PC-3 (cell line): ENCODE measurements at regions not wholly inside any gene's neighbourhood (a gene's known extent, or its start where the extent isn't known, plus 50 kb on each side); places are given as distances from the start of the nearest gene placed in this dataset.

Experiments
- ATAC-seq: fragments of 200-7000 bp; cut with Tn5 transposase; 2 replicates; pipeline ENCODE4 v1.9.1; 2020; ENCODE audit warnings: mild to moderate bottlenecking, moderate library complexity
- BruUV-seq: library from RNA; stranded (reverse); fragments of 400-500 nt; replicated peaks from 2 replicates; lab custom pipeline; 2021; lab: Mats Ljungman, UMichigan
- CTCF ChIA-PET: fragments of 300-600 bp; sonication (Branson Sonifier 250); formaldehyde crosslinking; loops from one replicate; lab custom pipeline; 2022; ENCODE audit warnings: antibody characterized with exemption; lab: Charles Lee
- POLR2A ChIA-PET: fragments of 300-600 bp; sonication (Branson Sonifier 250); formaldehyde crosslinking; loops from one replicate; lab custom pipeline; 2022; ENCODE audit warnings: antibody characterized with exemption; ENCODE audit not compliant: unreplicated experiment; lab: Charles Lee
- DNase-seq: peaks from one replicate; pipeline ENCODE4 v3.0.0-alpha.2; 2015
- H2AFZ ChIP-seq: fragments of 300-600 bp; sonication (generic); 2 replicates; pipeline ENCODE4 v1.6.0; 2016; ENCODE audit warnings: antibody characterized with exemption, low read length
- H3F3A ChIP-seq: fragments of 300-600 bp; sonication (generic); one replicate; pipeline ENCODE4 v1.6.0; 2017; ENCODE audit warnings: antibody characterized with exemption, low read length, control low read depth, mild to moderate bottlenecking; ENCODE audit not compliant: unreplicated experiment
- H3K27ac ChIP-seq: fragments of 300-600 bp; sonication (generic); 2 replicates; pipeline ENCODE4 v1.5.1; 2016; ENCODE audit warnings: mild to moderate bottlenecking, low read length
- H3K27me3 ChIP-seq: fragments of 300-600 bp; sonication (generic); 2 replicates; pipeline ENCODE4 v1.6.1; 2016; ENCODE audit warnings: low read length, mixed read lengths
- H3K36me3 ChIP-seq: fragments of 300-600 bp; sonication (generic); 2 replicates; pipeline ENCODE4 v1.6.1; 2016; ENCODE audit warnings: low read depth, mixed run types, low read length, mixed read lengths
- H3K4me1 ChIP-seq: fragments of 300-600 bp; sonication (generic); 2 replicates; pipeline ENCODE4 v1.5.1; 2016; ENCODE audit warnings: low read length; ENCODE audit not compliant: insufficient read depth
- H3K4me2 ChIP-seq: fragments of 300-600 bp; sonication (generic); 2 replicates; pipeline ENCODE4 v1.6.0; 2016; ENCODE audit warnings: low read length
- H3K4me3 ChIP-seq: fragments of 300-600 bp; sonication (generic); 2 replicates; pipeline ENCODE4 v1.5.1; 2016; ENCODE audit warnings: mild to moderate bottlenecking, low read length, mixed read lengths
- H3K79me2 ChIP-seq: fragments of 300-600 bp; sonication (generic); 2 replicates; pipeline ENCODE4 v1.6.1; 2017; ENCODE audit warnings: low read length, mixed read lengths
- H3K9ac ChIP-seq: fragments of 300-600 bp; sonication (generic); 2 replicates; pipeline ENCODE4 v1.6.0; 2016; ENCODE audit warnings: mild to moderate bottlenecking, low read length
- H3K9me2 ChIP-seq: fragments of 300-600 bp; sonication (generic); replicated peaks from 2 replicates; pipeline ENCODE4 v1.6.1; 2016; ENCODE audit warnings: mixed run types, low read length, mixed read lengths
- H3K9me3 ChIP-seq: fragments of 300-600 bp; sonication (generic); 2 replicates; pipeline ENCODE4 v1.6.1; 2016; ENCODE audit warnings: low read length, mixed read lengths
- H4K20me1 ChIP-seq: fragments of 300-600 bp; sonication (generic); 2 replicates; pipeline ENCODE4 v1.6.1; 2016; ENCODE audit warnings: low read length, mixed read lengths
- EZH2 ChIP-seq: fragments of 300-600 bp; sonication (generic); IDR thresholded peaks from one replicate; pipeline ENCODE4 v1.6.1; 2017; ENCODE audit warnings: antibody characterized with exemption, mild to moderate bottlenecking, low read length; ENCODE audit not compliant: unreplicated experiment
- EZH2phosphoT487 ChIP-seq: fragments of 300-600 bp; sonication (generic); IDR thresholded peaks from 2 replicates; pipeline ENCODE4 v1.6.1; 2018; ENCODE audit warnings: mild to moderate bottlenecking, antibody characterized with exemption, low read length, borderline replicate concordance
- intact Hi-C: fragments of 100-400 bp; cut with micrococcal nuclease; formaldehyde crosslinking; loops from 2 replicates; pipeline ENCODE4 v1.9.0; 2023
- TF ChIP-seq, protein P1 (sequence below): fragments of 300-600 bp; sonication (generic); conservative IDR thresholded peaks from 2 replicates; pipeline ENCODE4 v1.5.1; 2017; ENCODE audit warnings: antibody characterized with exemption, low read depth, mild to moderate bottlenecking, low read length

DNA sequence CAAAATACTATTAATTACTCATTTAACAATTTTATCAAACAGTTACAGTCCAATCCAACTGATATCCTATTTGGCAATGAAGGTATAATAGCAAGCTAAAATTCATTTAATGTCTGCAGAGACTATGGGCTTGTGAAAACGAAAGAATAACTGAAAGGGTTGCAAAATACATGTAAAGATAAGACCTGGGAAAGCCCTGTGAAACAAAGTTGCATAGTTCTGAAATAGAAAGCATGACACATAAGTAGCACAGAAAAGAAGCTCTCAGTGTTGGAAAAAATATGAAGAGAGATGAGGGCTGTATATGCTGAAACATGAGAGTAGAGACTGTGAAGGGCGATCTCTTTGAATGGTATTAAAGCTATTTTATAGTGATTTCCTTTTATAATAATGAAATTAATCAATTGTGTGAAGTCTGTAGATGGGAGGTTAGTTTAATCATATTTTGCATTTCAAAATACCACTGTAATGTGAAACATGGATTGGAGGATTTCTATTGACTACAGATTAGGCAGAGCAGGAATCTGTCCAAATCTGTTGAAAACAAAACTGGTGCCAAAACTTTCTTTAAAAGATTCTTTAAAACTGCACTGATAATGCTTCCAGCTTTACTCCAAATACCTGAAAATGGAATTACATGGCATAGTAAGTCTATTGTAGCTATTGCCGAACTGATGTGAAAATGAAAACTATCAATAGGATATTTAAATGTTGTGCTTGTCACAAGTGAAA lies 1518.9 kb upstream of the B3GALT2 start:
- ATAC-seq = no peak
- POLR2A ChIA-PET = no interaction called here

DNA sequence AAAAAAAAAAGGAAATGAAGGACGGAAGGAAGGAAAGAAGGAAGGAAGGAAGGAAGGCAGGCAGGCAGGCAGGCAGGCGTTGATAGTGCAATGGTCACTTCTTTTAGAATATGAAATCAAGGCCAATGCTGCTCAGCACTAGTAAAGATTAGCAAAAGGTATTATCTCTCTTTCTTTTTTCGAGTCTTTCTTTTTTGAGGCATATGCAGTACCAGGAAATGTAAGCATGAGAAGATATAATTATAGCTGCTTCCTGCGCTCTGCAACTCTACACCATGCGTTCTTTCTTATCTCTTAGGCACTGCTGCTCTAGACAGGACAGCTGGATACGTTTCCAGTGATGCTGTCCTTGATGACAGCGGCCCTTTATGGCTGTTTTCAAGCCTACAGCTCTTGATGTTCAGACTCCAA lies 1512.5 kb upstream of the B3GALT2 start:
- Histone ChIP-seq H3K9me3 (no peaks in the 10 kb centered on the region), H3K9ac (no peak overlapping the region), H3F3A (no peaks in the 10 kb centered on the region), H3K4me1 (no peaks in the 10 kb centered on the region), H3K79me2 (no peaks in the 10 kb centered on the region), H3K27me3 (no peaks in the 10 kb centered on the region), H3K4me3 (no peak overlapping the region), H3K36me3 (no peaks in the 10 kb centered on the region), H3K27ac (no peak overlapping the region), H3K4me2 (no peak overlapping the region), H2AFZ (no peak overlapping the region), H3K9me2 (no peaks in the 10 kb centered on the region), H4K20me1 (no peaks in the 10 kb centered on the region)
- ATAC-seq (no peak), DNase-seq (no peak)
- POLR2A ChIA-PET = no interaction called here
- CTCF ChIA-PET = no interaction called here
- BruUV-seq = no TSS peak
- no peak for TF ChIP-seq EZH2phosphoT487
- TF ChIP-seq, protein P1, sequence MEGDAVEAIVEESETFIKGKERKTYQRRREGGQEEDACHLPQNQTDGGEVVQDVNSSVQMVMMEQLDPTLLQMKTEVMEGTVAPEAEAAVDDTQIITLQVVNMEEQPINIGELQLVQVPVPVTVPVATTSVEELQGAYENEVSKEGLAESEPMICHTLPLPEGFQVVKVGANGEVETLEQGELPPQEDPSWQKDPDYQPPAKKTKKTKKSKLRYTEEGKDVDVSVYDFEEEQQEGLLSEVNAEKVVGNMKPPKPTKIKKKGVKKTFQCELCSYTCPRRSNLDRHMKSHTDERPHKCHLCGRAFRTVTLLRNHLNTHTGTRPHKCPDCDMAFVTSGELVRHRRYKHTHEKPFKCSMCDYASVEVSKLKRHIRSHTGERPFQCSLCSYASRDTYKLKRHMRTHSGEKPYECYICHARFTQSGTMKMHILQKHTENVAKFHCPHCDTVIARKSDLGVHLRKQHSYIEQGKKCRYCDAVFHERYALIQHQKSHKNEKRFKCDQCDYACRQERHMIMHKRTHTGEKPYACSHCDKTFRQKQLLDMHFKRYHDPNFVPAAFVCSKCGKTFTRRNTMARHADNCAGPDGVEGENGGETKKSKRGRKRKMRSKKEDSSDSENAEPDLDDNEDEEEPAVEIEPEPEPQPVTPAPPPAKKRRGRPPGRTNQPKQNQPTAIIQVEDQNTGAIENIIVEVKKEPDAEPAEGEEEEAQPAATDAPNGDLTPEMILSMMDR = no peak
- TF ChIP-seq EZH2 = no peak
- intact Hi-C loops = no loop called here

More for the DNA sequence above, 1518.9 kb upstream of the B3GALT2 start:
- Histone ChIP-seq H3K79me2 (no peaks in the 10 kb centered on the region), H3K4me3 (no peak overlapping the region), H3K4me2 (no peak overlapping the region), H3K4me1 (no peaks in the 10 kb centered on the region), H4K20me1 (no peaks in the 10 kb centered on the region), H3K9me2 (no peaks in the 10 kb centered on the region), H3K27ac (no peak overlapping the region), H3K36me3 (no peaks in the 10 kb centered on the region), H3F3A (no peaks in the 10 kb centered on the region), H3K9ac (no peak overlapping the region), H3K9me3 (no peaks in the 10 kb centered on the region), H3K27me3 (no peaks in the 10 kb centered on the region), H2AFZ (no peak overlapping the region)
- BruUV-seq = no TSS peak
- no peak for TF ChIP-seq EZH2
- TF ChIP-seq, protein P1 = no peak
- no peak for TF ChIP-seq EZH2phosphoT487
- DNase-seq = no peak
- CTCF ChIA-PET = no interaction called here
- intact Hi-C loops = no loop called here

DNA sequence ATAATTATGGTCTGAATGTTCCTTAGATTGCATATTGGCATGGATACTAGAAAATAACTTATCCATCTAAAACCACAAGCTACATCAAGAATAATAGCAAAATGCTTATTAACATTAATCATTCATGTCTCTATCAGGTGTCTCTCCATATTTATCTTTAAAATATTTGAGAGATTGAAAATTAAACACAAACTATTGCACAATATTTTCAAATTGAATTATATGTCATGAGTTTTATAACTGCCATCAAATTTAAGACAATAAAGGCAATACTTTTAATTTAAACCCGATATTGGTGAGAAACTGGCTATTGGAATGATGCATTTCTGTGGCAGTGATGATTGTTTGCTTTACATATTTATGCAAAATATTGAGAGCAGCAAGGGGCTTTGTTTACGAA lies 1506.8 kb upstream of the B3GALT2 start:
- Histone ChIP-seq H3K9me2 (no peaks in the 10 kb centered on the region), H2AFZ (no peak overlapping the region), H3K27me3 (no peaks in the 10 kb centered on the region), H3K79me2 (no peaks in the 10 kb centered on the region), H3K4me1 (no peaks in the 10 kb centered on the region), H4K20me1 (no peaks in the 10 kb centered on the region), H3K36me3 (no peaks in the 10 kb centered on the region), H3K4me3 (no peak overlapping the region), H3K4me2 (no peak overlapping the region), H3F3A (no peaks in the 10 kb centered on the region), H3K27ac (no peak overlapping the region), H3K9me3 (no peaks in the 10 kb centered on the region), H3K9ac (no peak overlapping the region)
- TF ChIP-seq, protein P1 = no peak
- no peak for TF ChIP-seq EZH2
- no peak for TF ChIP-seq EZH2phosphoT487
- no TSS peak for BruUV-seq
- POLR2A ChIA-PET = no interaction called here
- intact Hi-C loops = no loop called here
- CTCF ChIA-PET = no interaction called here
- no peak for ATAC-seq
- DNase-seq = no peak
